SU-DHL-6 (cell line): ENCODE measurements at regions not wholly inside any gene's neighbourhood (a gene's known extent, or its start where the extent isn't known, plus 50 kb on each side); places are given as distances from the start of the nearest gene placed in this dataset.

ENCODE experiments used
- CTCF ChIP-seq: fragments of 200-600 bp; sonication (generic); IDR thresholded peaks from one replicate; pipeline ENCODE4 v1.5.1; 2017; ENCODE audit warnings: antibody characterized with exemption, mild to moderate bottlenecking, low read length, moderate library complexity; ENCODE audit not compliant: insufficient read depth, poor library complexity, severe bottlenecking
- EZH2phosphoT487 ChIP-seq: fragments of 200-600 bp; sonication (generic), shearing (Covaris generic); conservative IDR thresholded peaks from 2 replicates; pipeline ENCODE4 v1.6.1; 2018; ENCODE audit warnings: mild to moderate bottlenecking, antibody characterized with exemption, low read length, moderate library complexity, mixed read lengths

DNA sequence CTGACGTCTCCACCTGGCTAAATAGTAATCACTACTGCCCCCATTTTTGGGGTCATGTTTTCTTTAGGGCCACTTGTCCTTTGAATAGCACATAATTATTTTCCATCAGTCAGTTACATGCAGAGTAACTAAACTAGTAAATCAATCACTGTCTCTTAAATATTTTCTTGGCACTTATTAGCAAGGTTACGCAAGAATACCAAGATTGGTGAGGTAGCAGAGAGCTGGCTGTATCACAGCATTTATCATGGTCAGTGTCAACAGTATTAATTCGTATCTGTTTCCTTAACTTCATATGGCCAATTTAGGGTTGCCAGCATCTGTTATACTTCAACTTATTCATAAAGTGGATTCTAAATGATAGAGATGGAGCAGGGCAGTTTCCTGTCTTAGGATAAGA lies 346.8 kb upstream of the FAM174A start:
- no peak for TF ChIP-seq CTCF
- no peak for TF ChIP-seq EZH2phosphoT487
